HEK293T (cell line): ENCODE measurements at regions not wholly inside any gene's neighbourhood (a gene's known extent, or its start where the extent isn't known, plus 50 kb on each side); places are given as distances from the start of the nearest gene placed in this dataset.

ENCODE experiments used
- CTCF ChIA-PET: fragments of 350-600 bp; formaldehyde crosslinking; extraction: SDS; loops from one replicate; lab custom pipeline; 2021; ENCODE audit warnings: antibody characterized with exemption, inconsistent platforms; lab: Yijun Ruan, JAX
- POLR2A ChIA-PET: fragments of 350-600 bp; formaldehyde crosslinking; extraction: SDS; loops from one replicate; lab custom pipeline; 2020; ENCODE audit warnings: antibody characterized with exemption, inconsistent platforms; lab: Yijun Ruan, JAX
- DNase-seq: peaks from one replicate; pipeline ENCODE4 v3.0.0; 2012; ENCODE audit warnings: mixed read lengths; ENCODE audit errors: extremely low spot score
- ARNT ChIP-seq: fragments of 450-650 bp; IDR thresholded peaks from 2 replicates; pipeline ENCODE4 v1.6.1; 2017; ENCODE audit warnings: mild to moderate bottlenecking
- BHLHE40 ChIP-seq: fragments of 450-650 bp; IDR thresholded peaks from 2 replicates; pipeline ENCODE4 v1.6.1; 2016; ENCODE audit warnings: mild to moderate bottlenecking, moderate library complexity, borderline replicate concordance
- CTBP1 ChIP-seq: fragments of 450-650 bp; IDR thresholded peaks from 2 replicates; pipeline ENCODE4 v1.6.1; 2016; ENCODE audit warnings: borderline replicate concordance
- ELF4 ChIP-seq: fragments of 450-650 bp; IDR thresholded peaks from 2 replicates; pipeline ENCODE4 v1.6.1; 2017; ENCODE audit warnings: antibody characterized with exemption
- FOXA1 ChIP-seq: fragments of 450-650 bp; IDR thresholded peaks from 2 replicates; pipeline ENCODE4 v1.6.1; 2016; ENCODE audit warnings: mild to moderate bottlenecking
- FOXK2 ChIP-seq: fragments of 450-650 bp; IDR thresholded peaks from 2 replicates; pipeline ENCODE4 v1.6.1; 2016; ENCODE audit warnings: mild to moderate bottlenecking
- FOXM1 ChIP-seq: fragments of 450-650 bp; IDR thresholded peaks from 2 replicates; pipeline ENCODE4 v1.6.1; 2017; ENCODE audit warnings: mild to moderate bottlenecking, borderline replicate concordance
- HDGF ChIP-seq: fragments of 450-650 bp; IDR thresholded peaks from 2 replicates; pipeline ENCODE4 v1.6.1; 2017; ENCODE audit warnings: antibody characterized with exemption, borderline replicate concordance
- L3MBTL2 ChIP-seq: fragments of 450-650 bp; conservative IDR thresholded peaks from 2 replicates; pipeline ENCODE4 v1.6.1; 2016; ENCODE audit warnings: mild to moderate bottlenecking
- LEF1 ChIP-seq: fragments of 450-650 bp; IDR thresholded peaks from 2 replicates; pipeline ENCODE4 v1.6.1; 2017; ENCODE audit warnings: mild to moderate bottlenecking, borderline replicate concordance
- NFRKB ChIP-seq: fragments of 450-650 bp; IDR thresholded peaks from 2 replicates; pipeline ENCODE4 v1.6.1; 2016; ENCODE audit warnings: mild to moderate bottlenecking, moderate library complexity
- PKNOX1 ChIP-seq: fragments of 450-650 bp; IDR thresholded peaks from 2 replicates; pipeline ENCODE4 v1.6.1; 2016
- SP1 ChIP-seq: fragments of 450-650 bp; IDR thresholded peaks from 2 replicates; pipeline ENCODE4 v1.6.1; 2017
- SUZ12 ChIP-seq: fragments of 450-650 bp; IDR thresholded peaks from 2 replicates; pipeline ENCODE4 v1.6.1; 2016; ENCODE audit warnings: mild to moderate bottlenecking
- TARDBP ChIP-seq: fragments of 450-650 bp; IDR thresholded peaks from 2 replicates; pipeline ENCODE4 v1.6.1; 2016
- ZNF384 ChIP-seq: fragments of 450-650 bp; IDR thresholded peaks from 2 replicates; pipeline ENCODE4 v1.6.1; 2016

GRCh38 chr7:106419455-106420182 lies 134.8 kb upstream of the NAMPT start:
- ChIA-PET CTCF (no interaction called here), POLR2A (no interaction called here)
- no peak for TF ChIP-seq L3MBTL2
- TF ChIP-seq SP1 = no peak
- no peak for TF ChIP-seq ELF4
- no peak for TF ChIP-seq BHLHE40
- no peak for TF ChIP-seq ZNF384
- TF ChIP-seq TARDBP = no peak
- TF ChIP-seq NFRKB = no peak
- no peak for TF ChIP-seq HDGF
- TF ChIP-seq CTBP1 = no peak
- no peak for TF ChIP-seq FOXK2
- no peak for TF ChIP-seq ARNT
- no peak for TF ChIP-seq FOXM1
- no peak for TF ChIP-seq LEF1
- no peak for TF ChIP-seq PKNOX1
- no peak for TF ChIP-seq FOXA1
- TF ChIP-seq SUZ12 = no peak
- no peak for DNase-seq

GRCh38 chr7:106418526-106418925 lies 133.7 kb upstream of the NAMPT start:
- POLR2A ChIA-PET = no interaction called here
- CTCF ChIA-PET = no interaction called here
- TF ChIP-seq TARDBP (no peak), ELF4 (no peak), CTBP1 (no peak), PKNOX1 (no peak), FOXA1 (no peak), ARNT (no peak), SP1 (no peak)
- no peak for DNase-seq

- no peak for TF ChIP-seq CTBP1
- TF ChIP-seq PKNOX1 = no peak
- TF ChIP-seq FOXK2 = no peak
- no peak for TF ChIP-seq TARDBP
- TF ChIP-seq NFRKB = no peak
- TF ChIP-seq BHLHE40 = no peak
- TF ChIP-seq ARNT = no peak
- TF ChIP-seq LEF1 = no peak
- no peak for TF ChIP-seq FOXM1
- TF ChIP-seq ZNF384 = no peak
- TF ChIP-seq SUZ12 = no peak
- no peak for TF ChIP-seq HDGF
- TF ChIP-seq L3MBTL2 = no peak
- CTCF ChIA-PET = no interaction called here
These were observed 133.3 kb upstream of the NAMPT start for GRCh38 chr7:106418094-106418493.

DNA sequence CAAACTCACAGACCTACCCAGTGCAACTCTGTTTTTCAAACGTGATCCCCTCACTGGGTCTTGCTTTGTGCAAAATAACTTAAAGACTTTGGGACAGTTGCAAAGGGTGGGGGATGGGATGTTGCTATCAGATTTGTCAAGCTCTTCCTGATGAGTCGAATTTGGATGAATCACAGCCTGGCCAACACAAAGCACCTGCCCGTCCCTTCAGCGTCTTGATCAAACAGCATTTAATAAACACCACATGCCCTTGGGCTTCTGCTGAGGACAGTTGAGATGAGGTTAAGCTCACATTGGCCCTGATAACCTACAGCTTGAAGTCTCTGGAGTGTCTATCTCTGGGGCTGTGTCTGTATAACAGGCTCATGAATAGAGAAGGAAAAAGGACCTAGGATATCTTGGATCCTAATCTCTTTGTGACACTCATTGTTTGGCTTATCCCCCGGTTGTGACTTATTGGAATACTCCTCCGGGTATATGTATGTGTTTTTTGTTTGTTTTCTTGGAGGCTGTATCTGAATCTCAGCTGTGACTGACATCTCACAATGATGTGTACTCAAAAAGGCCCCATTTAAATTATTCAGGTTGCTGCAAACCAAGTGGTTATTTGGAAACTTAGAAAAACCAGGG lies 132.6 kb upstream of the NAMPT start:
- ChIA-PET CTCF (no interaction called here), POLR2A (no interaction called here)
- no peak for TF ChIP-seq LEF1
- TF ChIP-seq ELF4 = no peak
- no peak for TF ChIP-seq BHLHE40
- no peak for TF ChIP-seq ARNT
- TF ChIP-seq FOXA1 = no peak
- TF ChIP-seq TARDBP = no peak
- TF ChIP-seq ZNF384 = no peak
- no peak for TF ChIP-seq SP1
- no peak for TF ChIP-seq HDGF
- TF ChIP-seq SUZ12 = no peak
- TF ChIP-seq CTBP1 = no peak
- TF ChIP-seq PKNOX1 = no peak
- TF ChIP-seq L3MBTL2 = no peak
- TF ChIP-seq FOXM1 = no peak
- TF ChIP-seq FOXK2 = no peak
- TF ChIP-seq NFRKB = no peak
- DNase-seq = no peak

More at GRCh38 chr7:106418094-106418493, 133.3 kb upstream of the NAMPT start:
- no peak for DNase-seq
- POLR2A ChIA-PET = no interaction called here

DNA sequence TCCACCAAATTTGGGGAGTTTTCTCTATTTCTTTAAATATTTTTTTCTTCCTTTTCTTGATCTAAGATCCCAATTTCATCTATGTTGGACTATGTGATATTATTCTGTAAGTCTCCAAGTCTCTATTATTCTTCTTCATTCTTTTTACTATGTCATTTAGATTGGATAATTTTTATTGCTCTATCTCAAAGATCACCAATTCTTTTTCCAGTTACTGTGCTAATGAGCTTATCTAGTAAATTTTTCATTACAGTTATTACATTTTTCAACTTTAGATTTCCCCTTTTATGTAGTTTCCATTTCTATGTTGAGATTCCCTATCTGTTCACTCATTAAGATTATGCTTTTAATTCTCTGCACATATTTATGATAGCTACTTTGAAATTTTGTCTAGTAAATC lies 131.6 kb upstream of the NAMPT start:
- no peak for DNase-seq
- CTCF ChIA-PET = no interaction called here
- POLR2A ChIA-PET = no interaction called here
- TF ChIP-seq TARDBP = no peak

DNA sequence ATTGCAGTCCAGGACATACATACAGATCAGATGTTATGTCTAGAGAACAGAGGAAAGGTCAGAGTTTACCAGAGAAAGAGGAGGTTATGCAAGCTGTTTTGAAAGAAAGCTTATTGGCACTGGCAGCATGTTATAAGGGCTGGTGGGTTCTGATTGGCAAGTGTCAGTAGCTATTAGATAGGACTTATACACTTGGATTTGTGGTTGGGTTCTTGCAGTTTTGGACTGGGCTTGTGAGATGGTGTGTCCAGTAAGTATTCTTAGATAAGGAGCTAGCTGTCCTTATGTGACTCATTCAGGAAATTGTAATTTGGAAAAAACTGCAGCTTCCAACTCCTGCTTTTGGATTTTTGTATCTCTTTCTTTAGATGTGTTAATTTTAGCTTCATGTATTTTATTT lies 130.7 kb upstream of the NAMPT start:
- ChIA-PET POLR2A (no interaction called here), CTCF (interaction anchor here (1.6 kb wide), 1 partner anchor 238 kb away, joined by 3 read pairs; no protein-coding TSS in a partner anchor)
- no peak for DNase-seq
- no peak for TF ChIP-seq ELF4
- TF ChIP-seq L3MBTL2 = no peak
- TF ChIP-seq CTBP1 = no peak
- no peak for TF ChIP-seq ARNT
- no peak for TF ChIP-seq SUZ12
- no peak for TF ChIP-seq PKNOX1
- TF ChIP-seq LEF1 = no peak
- TF ChIP-seq BHLHE40 = no peak
- no peak for TF ChIP-seq NFRKB
- no peak for TF ChIP-seq FOXM1
- no peak for TF ChIP-seq FOXA1
